BE2C (cell line): ENCODE measurements at regions not wholly inside any gene's neighbourhood (a gene's known extent, or its start where the extent isn't known, plus 50 kb on each side); places are given as distances from the start of the nearest gene placed in this dataset.

Experiments
- DNase-seq: peaks from one replicate; pipeline ENCODE4 v3.0.0-alpha.2; 2020
- H3K27me3 ChIP-seq: fragments of 250-450 bp; sonication (Bioruptor Pico); 2 replicates; pipeline ENCODE4 v1.5.1; 2020; ENCODE audit warnings: mild to moderate bottlenecking
- H3K36me3 ChIP-seq: fragments of 250-450 bp; sonication (Bioruptor Pico); 2 replicates; pipeline ENCODE4 v1.5.1; 2020; ENCODE audit warnings: mild to moderate bottlenecking
- H3K4me1 ChIP-seq: fragments of 250-450 bp; sonication (Bioruptor Pico); 2 replicates; pipeline ENCODE4 v1.5.1; 2020
- H3K4me3 ChIP-seq: 2 replicates; pipeline ENCODE4 v1.5.1; 2011; ENCODE audit warnings: low read depth, low read length
- H3K9me3 ChIP-seq: fragments of 250-450 bp; sonication (Bioruptor Pico); 2 replicates; pipeline ENCODE4 v1.5.1; 2020
- CTCF ChIP-seq: IDR thresholded peaks from 2 replicates; pipeline ENCODE4 v1.5.1; 2012; ENCODE audit warnings: mild to moderate bottlenecking, low read depth, low read length

GRCh38 chr13:33624253-33624652 lies 193.7 kb upstream of the RFC3 start:
- H3K36me3 ChIP-seq: no peaks in the 10 kb centered on the region
- no peaks in the 10 kb centered on the region for H3K27me3 ChIP-seq
- DNase-seq: no peak
- H3K9me3 ChIP-seq: no peaks in the 10 kb centered on the region
- no peak overlapping the region for H3K4me3 ChIP-seq
- no peak for TF ChIP-seq CTCF
- no peaks in the 10 kb centered on the region for H3K4me1 ChIP-seq

DNA sequence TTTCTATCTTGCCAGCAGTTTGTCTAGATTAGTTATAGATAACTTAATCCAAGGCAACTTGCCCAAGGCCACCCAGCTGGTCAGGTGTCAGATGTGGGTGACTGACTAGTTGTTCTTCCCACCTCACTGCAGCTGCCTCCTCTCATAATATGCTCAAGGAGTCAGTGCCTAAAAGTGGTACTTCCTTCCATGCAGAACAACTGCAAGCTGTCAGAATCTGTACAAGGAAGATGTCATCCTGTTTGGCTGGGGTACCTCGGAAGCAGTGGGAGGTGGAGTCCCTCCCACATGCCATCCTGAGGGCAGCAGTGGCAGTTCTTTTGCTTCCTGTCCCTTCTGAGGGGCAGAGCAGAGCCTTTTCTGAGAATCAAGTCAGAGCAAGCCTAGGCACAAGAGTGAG lies 193.2 kb upstream of the RFC3 start:
- H3K9me3 ChIP-seq: no peaks in the 10 kb centered on the region
- no peak for DNase-seq
- TF ChIP-seq CTCF: no peak

DNA sequence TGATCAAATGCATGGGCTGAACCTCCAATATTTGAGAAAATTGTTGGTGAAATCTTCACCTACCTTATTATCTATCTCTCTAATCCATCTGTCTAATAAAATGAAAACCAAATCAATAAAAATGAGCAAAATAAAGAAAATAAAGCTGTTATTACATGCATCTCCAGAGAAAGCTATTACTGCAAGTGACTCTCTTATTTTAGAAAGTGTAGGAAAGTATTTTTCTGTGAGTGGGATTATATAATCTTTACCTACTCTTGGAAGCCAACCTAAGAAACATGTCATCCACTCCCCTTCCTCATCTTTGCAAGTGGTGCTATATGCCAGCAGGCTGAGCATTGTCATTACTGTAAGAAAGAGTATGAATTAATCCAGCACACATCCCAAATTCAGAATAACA lies 191.5 kb upstream of the RFC3 start:
- DNase-seq: no peak
- Histone ChIP-seq H3K4me1 (no peaks in the 10 kb centered on the region), H3K36me3 (no peaks in the 10 kb centered on the region), H3K9me3 (no peaks in the 10 kb centered on the region), H3K27me3 (no peaks in the 10 kb centered on the region), H3K4me3 (no peak overlapping the region)
- no peak for TF ChIP-seq CTCF

More for the DNA sequence above, 193.2 kb upstream of the RFC3 start:
- Histone ChIP-seq H3K4me1 (no peaks in the 10 kb centered on the region), H3K4me3 (no peak overlapping the region), H3K36me3 (no peaks in the 10 kb centered on the region), H3K27me3 (no peaks in the 10 kb centered on the region)

DNA sequence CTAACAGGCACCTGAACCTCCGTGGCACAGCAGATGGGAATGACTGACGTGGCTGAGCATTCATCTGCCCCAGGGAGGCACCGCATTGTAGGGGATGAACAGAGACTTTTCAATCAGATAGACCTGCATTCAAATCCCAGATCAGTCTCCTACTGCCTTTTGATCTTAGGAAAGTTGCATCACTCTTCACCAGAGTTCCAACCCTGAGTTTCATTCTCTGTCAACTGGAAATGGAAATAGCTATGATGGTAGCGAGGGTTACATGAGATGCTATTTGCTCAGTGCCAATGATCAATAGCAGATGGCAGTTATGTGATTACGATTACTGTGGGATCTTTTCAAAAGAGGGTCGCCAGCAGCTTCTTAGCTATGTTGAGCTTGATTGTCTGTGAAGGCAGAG lies 189.3 kb upstream of the RFC3 start:
- Histone ChIP-seq H3K4me3 (no peak overlapping the region), H3K4me1 (no peaks in the 10 kb centered on the region), H3K9me3 (no peaks in the 10 kb centered on the region), H3K36me3 (no peaks in the 10 kb centered on the region), H3K27me3 (no peaks in the 10 kb centered on the region)
- no peak for DNase-seq
- TF ChIP-seq CTCF: no peak

- Histone ChIP-seq H3K9me3 (no peaks in the 10 kb centered on the region), H3K27me3 (no peaks in the 10 kb centered on the region), H3K4me3 (no peak overlapping the region), H3K4me1 (no peaks in the 10 kb centered on the region), H3K36me3 (no peaks in the 10 kb centered on the region)
- no peak for DNase-seq
- TF ChIP-seq CTCF: no peak
Measured at GRCh38 chr13:33629605-33630360, 188.2 kb upstream of the RFC3 start.

GRCh38 chr13:33633701-33634545 lies 184.0 kb upstream of the RFC3 start:
- H3K4me1 ChIP-seq: no peaks in the 10 kb centered on the region

More at GRCh38 chr13:33633701-33634545, 184.0 kb upstream of the RFC3 start:
- no peaks in the 10 kb centered on the region for H3K27me3 ChIP-seq
- H3K36me3 ChIP-seq: no peaks in the 10 kb centered on the region
- no peak for TF ChIP-seq CTCF
- no peak for DNase-seq
- no peak overlapping the region for H3K4me3 ChIP-seq
- no peaks in the 10 kb centered on the region for H3K9me3 ChIP-seq
